Stimulated activated naive CD8-positive, alpha-beta T cell treated with anti-CD3 and anti-CD28 coated beads, Interleukin-15, Interleukin-2, amounts not matched to agents 100 ng/mL and 50 ng/mL, for 24 hours (primary cell): ENCODE measurements at regions not wholly inside any gene's neighbourhood (a gene's known extent, or its start where the extent isn't known, plus 50 kb on each side); places are given as distances from the start of the nearest gene placed in this dataset.

Experiments used
- H3K27ac Mint-ChIP-seq: one replicate; pipeline ENCODE4 v1.8.0; 2021; ENCODE audit warnings: mild to moderate bottlenecking, mixed read lengths
- H3K27me3 Mint-ChIP-seq: one replicate; pipeline ENCODE4 v1.8.0; 2021; ENCODE audit warnings: mixed read lengths
- H3K36me3 Mint-ChIP-seq: one replicate; pipeline ENCODE4 v1.8.0; 2021; ENCODE audit warnings: low read depth, mixed read lengths
- H3K4me1 Mint-ChIP-seq: one replicate; pipeline ENCODE4 v1.8.0; 2021; ENCODE audit warnings: low read depth, mixed read lengths
- H3K4me3 Mint-ChIP-seq: one replicate; pipeline ENCODE4 v1.8.0; 2021; ENCODE audit warnings: mild to moderate bottlenecking, mixed read lengths
- H3K9me3 Mint-ChIP-seq: one replicate; pipeline ENCODE4 v1.8.0; 2021; ENCODE audit warnings: mixed read lengths

DNA sequence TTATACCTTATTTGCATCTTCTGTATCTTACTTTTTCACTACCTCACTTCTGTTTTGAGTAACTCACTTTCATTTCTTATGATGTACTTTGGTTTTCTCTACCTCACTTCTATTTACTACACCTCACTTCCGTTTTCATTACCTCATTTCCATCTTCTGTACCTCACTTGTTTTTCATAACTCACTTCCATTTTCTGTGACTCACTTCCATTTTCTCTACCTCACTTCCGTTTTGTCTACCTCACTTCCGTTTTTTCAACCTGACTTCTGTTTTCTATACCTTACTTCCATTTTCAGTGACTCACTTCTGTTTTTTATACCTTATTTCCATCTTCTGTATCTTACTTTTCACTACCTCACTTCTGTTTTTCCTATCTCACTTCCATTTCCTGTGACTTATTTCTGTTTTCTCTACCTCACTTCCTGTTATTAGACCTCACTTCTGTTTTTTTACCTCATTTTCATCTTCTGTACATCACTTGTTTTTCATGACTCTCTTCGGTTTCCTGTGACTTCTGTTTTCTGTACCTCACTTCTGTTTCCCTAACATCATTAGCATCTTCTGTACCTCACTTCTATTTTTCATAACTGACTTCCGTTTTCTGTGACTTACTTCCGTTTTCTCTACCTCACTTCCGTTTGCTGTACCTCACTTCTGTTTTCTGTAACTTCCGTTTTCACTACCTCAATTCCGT, 493.1 kb upstream of the AKR1E2 start:
- no peaks in the 10 kb centered on the region for H3K9me3 Mint-ChIP-seq
- H3K27me3 Mint-ChIP-seq: no peaks in the 10 kb centered on the region
- no peak overlapping the region for H3K27ac Mint-ChIP-seq
- no peak overlapping the region for H3K4me3 Mint-ChIP-seq
- H3K36me3 Mint-ChIP-seq: no peaks in the 10 kb centered on the region
- no peaks in the 10 kb centered on the region for H3K4me1 Mint-ChIP-seq

DNA sequence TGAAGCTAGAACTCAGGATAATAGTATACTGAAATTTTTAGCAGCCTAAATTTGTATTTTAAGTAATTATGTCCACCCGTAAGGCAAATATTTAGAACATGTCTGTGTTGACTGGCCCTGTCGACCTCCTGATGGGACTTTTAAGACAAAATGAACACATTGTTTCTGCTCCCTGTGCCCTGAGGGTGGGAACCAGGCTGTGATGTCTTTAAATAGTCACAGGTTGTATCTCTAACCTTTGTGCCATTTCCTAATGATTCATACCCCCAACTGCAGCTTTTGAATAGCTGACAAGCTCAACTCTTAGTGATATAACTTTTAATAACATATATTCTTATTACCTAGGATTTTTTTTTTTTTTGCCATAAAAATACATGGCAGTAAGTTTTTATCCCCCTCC, 494.9 kb upstream of the AKR1E2 start:
- H3K4me3 Mint-ChIP-seq: no peak overlapping the region

DNA sequence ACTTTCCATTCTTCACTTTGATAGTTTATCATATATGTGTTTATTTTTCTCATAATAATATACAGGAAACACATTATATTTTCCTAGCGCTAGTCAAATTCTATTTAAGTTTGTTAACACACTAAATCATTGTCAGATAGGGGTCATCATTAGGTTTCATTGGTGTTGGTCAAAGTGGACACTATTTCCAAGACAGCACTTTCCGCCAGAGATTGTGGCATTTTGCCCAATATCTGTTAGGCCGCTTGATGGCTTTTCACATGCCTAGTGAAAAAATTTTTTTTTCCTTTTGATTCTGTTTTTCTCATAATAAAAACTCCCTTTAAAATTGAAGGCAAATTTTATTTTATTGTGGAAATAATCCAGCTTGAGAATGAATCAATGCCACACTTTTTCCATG, 495.4 kb upstream of the AKR1E2 start:
- H3K27ac Mint-ChIP-seq: no peak overlapping the region

More for the DNA sequence above, 494.9 kb upstream of the AKR1E2 start:
- Mint-ChIP-seq H3K27ac (no peak overlapping the region), H3K36me3 (no peaks in the 10 kb centered on the region), H3K4me1 (no peaks in the 10 kb centered on the region), H3K27me3 (no peaks in the 10 kb centered on the region), H3K9me3 (no peaks in the 10 kb centered on the region)

DNA sequence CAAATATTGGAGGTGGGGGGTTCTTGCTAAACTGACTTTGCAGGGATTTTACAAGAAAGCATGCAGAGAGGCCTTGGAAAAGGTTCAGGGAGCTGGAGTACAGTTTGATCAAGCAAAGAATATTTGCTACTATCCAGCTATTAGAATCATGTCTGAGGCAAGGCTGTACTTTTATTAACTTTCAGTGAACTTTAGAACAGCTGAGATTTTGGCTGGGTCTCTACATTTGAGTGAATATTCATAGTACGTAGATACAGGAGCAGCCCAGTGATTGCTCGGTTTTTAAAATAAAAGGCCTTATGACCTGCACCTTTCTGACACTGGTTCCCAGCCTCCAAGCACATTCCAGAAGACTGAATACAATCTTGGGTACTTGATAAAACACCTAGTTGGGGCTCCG, 496.8 kb upstream of the AKR1E2 start:
- Mint-ChIP-seq H3K4me3 (no peak overlapping the region), H3K9me3 (no peaks in the 10 kb centered on the region), H3K27ac (no peak overlapping the region), H3K27me3 (no peaks in the 10 kb centered on the region), H3K36me3 (no peaks in the 10 kb centered on the region), H3K4me1 (no peaks in the 10 kb centered on the region)

More for the DNA sequence above, 495.4 kb upstream of the AKR1E2 start:
- H3K4me1 Mint-ChIP-seq: no peaks in the 10 kb centered on the region
- no peaks in the 10 kb centered on the region for H3K36me3 Mint-ChIP-seq
- H3K9me3 Mint-ChIP-seq: no peaks in the 10 kb centered on the region
- no peaks in the 10 kb centered on the region for H3K27me3 Mint-ChIP-seq
- H3K4me3 Mint-ChIP-seq: no peak overlapping the region

DNA sequence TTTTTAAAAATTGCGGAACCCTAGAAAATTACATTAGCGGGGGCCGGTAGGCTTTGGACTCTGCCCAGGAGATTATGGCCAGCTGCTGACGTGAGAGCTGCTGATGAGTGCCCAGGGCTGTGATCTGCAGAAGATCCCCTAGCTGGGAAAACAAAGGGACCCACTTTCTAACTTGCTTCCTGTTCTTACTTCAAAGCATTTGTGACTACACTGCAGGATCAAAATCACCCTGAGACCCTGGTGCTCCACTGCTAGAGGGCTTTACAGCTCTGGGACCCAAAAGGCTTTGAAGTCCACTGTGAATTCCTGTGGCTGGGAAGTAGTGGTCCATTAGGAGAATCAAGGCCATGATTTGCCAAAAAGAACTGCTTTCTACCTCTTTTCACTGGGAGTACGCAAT, 499.4 kb upstream of the AKR1E2 start:
- H3K27ac Mint-ChIP-seq: no peak overlapping the region
- H3K36me3 Mint-ChIP-seq: no peaks in the 10 kb centered on the region
- no peaks in the 10 kb centered on the region for H3K9me3 Mint-ChIP-seq
- H3K4me3 Mint-ChIP-seq: no peak overlapping the region
- no peaks in the 10 kb centered on the region for H3K4me1 Mint-ChIP-seq
- peaks cover 4% of the 10 kb centered on the region for H3K27me3 Mint-ChIP-seq

DNA sequence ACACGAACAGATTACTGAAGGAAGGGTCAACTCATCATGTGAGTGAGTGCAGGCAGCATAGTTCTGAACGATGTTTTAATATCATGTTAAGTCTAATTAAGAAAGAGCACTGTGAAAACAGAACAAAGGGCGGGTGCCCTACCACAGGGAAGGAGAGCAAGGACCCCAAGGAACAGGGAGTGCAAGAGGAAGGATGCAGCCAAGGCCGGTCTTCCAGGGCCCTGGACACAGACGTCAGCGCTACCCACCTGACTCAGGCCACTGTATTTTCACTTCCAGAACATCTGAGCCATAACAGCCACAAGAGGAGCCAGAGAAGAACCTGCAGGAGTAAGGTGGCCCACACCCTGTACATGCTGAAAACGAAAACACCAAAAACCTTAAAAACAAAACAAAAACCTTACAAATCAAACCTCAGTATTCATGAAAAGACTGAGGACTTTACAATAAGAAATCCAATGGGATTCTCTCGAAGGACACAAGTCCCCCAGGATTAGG, 506.1 kb upstream of the AKR1E2 start:
- Mint-ChIP-seq H3K4me3 (no peak overlapping the region), H3K9me3 (no peaks in the 10 kb centered on the region), H3K36me3 (no peaks in the 10 kb centered on the region), H3K27ac (no peak overlapping the region), H3K4me1 (no peaks in the 10 kb centered on the region), H3K27me3 (peaks cover 9% of the 10 kb centered on the region)

DNA sequence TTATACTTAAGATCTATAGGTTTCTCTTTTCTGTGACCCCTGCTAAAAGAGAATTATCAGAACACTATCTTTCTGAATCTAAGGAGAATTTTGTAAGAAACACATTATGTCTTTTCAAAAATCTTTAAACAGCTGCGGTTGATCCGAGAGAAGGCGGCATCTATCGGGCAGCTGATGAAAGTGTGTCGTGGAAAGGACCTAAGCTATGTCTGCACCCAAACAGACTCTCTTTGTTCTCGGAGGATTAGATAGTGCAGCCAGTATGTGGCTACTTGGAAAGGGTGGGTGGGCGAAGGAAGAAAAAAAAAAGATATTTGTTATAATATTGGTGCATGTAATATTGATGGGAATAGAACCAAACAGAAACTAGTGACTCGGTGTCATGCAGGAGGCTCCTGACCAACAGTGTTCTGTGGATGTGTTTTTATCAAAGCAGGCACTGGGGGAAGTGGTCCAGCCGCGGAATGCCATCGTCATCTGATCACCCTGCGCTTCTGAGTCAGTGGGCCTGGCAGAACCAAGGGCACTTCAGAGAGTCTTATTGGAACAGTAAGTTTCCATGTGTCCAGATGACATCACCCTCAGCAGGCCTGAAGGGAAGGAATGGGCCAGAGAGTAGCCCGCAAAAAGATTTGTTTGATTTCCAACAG, 509.7 kb upstream of the AKR1E2 start:
- Mint-ChIP-seq H3K27ac (no peak overlapping the region), H3K9me3 (no peaks in the 10 kb centered on the region), H3K4me3 (no peak overlapping the region), H3K4me1 (no peaks in the 10 kb centered on the region), H3K27me3 (peaks cover 9% of the 10 kb centered on the region), H3K36me3 (no peaks in the 10 kb centered on the region)

DNA sequence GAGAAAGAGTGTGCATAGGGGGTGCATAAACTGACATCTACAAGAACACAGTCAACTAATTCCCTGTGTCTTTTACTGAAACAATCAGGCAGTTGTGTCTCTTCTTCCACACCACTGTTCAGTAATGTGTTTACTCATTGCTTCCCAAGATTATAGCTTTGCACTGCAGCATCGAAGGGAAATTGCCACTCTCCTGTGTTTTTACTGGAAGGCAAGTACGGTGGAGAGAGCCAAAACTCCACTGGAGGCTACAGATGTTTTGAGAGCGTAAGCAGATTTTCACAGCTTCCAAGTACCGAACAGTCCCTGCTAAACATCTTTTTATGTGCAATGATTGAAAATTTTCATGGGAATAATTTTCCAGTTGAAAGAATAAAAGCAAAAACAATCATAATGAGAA, 510.5 kb upstream of the AKR1E2 start:
- H3K9me3 Mint-ChIP-seq: no peaks in the 10 kb centered on the region
- H3K4me1 Mint-ChIP-seq: no peaks in the 10 kb centered on the region
- H3K4me3 Mint-ChIP-seq: no peak overlapping the region
- no peaks in the 10 kb centered on the region for H3K36me3 Mint-ChIP-seq
- H3K27me3 Mint-ChIP-seq: peaks cover 9% of the 10 kb centered on the region
- H3K27ac Mint-ChIP-seq: no peak overlapping the region

DNA sequence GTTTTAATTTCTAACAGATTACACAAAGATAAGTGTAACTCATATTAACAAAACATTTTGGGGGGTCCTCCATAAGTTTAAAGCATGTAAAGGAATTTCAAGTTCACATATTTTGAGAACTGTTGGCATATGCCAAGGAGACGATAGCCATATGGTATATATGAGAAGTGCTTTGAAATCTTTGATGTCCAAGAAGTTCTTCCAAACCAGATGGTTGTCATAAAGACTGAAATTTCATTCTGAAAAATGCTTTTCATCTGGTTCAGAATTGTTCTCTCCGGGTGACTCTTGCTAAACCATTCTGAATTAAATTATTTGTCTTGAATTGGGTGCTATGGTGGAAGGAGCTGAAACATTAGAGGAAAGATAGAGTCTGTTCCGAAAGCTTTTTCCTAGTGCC, 513.0 kb upstream of the AKR1E2 start:
- H3K27ac Mint-ChIP-seq: no peak overlapping the region
- no peak overlapping the region for H3K4me3 Mint-ChIP-seq
- H3K27me3 Mint-ChIP-seq: peaks cover 14% of the 10 kb centered on the region
- H3K4me1 Mint-ChIP-seq: no peaks in the 10 kb centered on the region
- no peaks in the 10 kb centered on the region for H3K9me3 Mint-ChIP-seq
- no peaks in the 10 kb centered on the region for H3K36me3 Mint-ChIP-seq

DNA sequence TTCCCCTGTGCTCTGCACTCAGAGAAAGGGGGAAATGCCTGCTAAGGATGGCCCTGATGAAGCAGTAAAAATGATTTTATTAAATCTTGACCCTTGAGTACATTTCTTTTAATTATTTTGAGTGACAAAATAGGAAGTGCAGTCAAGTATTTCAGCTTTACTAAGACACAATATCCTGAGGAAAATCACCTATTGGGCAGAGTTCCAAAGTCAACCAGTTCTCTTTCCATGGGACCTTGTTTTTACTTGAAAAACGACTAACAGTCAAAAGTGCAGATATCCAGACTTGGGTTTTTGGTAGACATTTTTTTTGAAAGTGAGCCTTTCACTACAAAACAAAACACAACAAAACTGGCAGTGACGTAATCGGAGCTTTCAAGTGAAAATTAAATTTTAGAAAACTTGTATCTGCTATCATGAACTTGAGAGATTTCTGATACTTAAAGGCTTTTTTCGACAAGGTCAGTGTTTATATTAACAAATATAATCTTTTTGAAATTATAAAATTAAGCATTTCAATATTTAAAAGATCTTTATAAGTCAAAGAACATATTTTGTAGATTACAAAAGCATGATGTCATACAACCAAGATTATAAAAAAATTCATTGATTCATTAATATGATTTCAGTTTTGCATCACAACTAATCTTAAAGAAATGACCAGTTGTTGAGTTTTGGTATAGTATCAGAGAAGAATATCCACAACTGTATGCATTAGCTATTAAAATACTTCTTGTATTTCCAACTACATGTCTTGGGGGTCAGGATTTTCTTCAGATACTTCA, 513.8 kb upstream of the AKR1E2 start:
- Mint-ChIP-seq H3K27ac (no peak overlapping the region), H3K36me3 (no peaks in the 10 kb centered on the region), H3K9me3 (no peaks in the 10 kb centered on the region), H3K4me1 (no peaks in the 10 kb centered on the region), H3K27me3 (peaks cover 14% of the 10 kb centered on the region), H3K4me3 (no peak overlapping the region)

DNA sequence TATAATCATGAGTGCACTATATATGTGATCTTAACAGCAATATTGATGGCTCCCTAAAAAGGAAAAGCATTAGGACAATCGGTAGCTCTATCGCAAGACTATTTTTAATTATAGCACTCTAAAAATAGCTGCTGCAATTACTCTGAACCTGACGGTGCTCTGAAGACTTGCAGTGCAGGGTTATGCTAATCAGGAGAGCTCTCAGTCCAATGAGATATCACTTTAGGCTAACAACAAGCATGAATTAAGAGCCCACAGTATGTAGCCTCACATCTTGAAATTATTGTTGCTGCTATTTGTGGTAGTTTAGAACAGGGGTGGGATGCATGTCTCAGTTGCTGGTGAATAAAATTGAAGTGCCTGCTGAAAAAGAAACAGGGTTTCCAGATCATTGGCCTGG, 515.8 kb upstream of the AKR1E2 start:
- no peak overlapping the region for H3K4me3 Mint-ChIP-seq
- H3K27ac Mint-ChIP-seq: no peak overlapping the region
- no peaks in the 10 kb centered on the region for H3K36me3 Mint-ChIP-seq
- H3K9me3 Mint-ChIP-seq: no peaks in the 10 kb centered on the region
- H3K27me3 Mint-ChIP-seq: peaks cover 10% of the 10 kb centered on the region
- H3K4me1 Mint-ChIP-seq: no peaks in the 10 kb centered on the region

DNA sequence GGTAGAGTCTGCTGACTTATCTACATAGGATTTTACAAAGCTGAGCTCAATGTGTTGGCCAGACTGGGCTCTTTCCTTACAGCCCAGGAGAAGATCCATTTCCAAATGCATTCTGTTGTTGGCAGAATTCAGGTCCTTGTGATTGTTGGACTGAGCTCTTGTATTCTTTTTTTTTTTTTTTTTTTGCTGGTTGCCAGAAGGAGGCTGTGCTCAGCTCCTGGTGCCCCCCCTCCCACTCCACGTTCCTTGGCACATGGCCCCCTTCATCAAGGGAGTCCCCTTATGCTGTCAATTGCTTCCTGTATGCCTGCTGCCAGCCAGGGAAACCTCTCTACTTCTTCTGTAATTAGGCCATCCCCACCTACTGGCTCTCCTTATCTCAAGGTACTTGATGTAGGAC, 518.1 kb upstream of the AKR1E2 start:
- Mint-ChIP-seq H3K9me3 (no peaks in the 10 kb centered on the region), H3K36me3 (no peaks in the 10 kb centered on the region), H3K27me3 (peaks cover 12% of the 10 kb centered on the region), H3K27ac (no peak overlapping the region), H3K4me3 (no peak overlapping the region), H3K4me1 (no peaks in the 10 kb centered on the region)

DNA sequence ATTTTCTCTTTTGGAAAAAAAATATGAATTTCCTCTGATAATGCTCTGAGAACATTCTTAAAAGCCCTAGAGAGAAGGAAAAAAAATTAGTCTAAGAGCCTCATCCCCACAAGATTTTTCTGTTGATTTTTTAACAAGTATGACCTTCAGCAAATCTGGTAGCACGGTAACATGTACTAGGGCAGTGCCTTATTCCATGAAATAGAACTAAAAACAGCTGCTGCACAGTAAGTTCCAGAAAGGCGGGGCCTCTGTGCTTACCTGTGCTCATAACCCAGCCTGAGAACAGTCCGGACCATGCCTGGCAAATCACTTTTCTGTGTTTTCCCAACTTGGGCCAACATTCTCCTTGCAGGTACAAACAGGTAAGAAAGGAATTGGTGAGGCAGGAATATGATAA, 519.1 kb upstream of the AKR1E2 start:
- Mint-ChIP-seq H3K36me3 (no peaks in the 10 kb centered on the region), H3K27me3 (peaks cover 12% of the 10 kb centered on the region), H3K4me3 (no peak overlapping the region), H3K9me3 (no peaks in the 10 kb centered on the region), H3K27ac (peak overlapping the region; percentile 19), H3K4me1 (no peaks in the 10 kb centered on the region)

DNA sequence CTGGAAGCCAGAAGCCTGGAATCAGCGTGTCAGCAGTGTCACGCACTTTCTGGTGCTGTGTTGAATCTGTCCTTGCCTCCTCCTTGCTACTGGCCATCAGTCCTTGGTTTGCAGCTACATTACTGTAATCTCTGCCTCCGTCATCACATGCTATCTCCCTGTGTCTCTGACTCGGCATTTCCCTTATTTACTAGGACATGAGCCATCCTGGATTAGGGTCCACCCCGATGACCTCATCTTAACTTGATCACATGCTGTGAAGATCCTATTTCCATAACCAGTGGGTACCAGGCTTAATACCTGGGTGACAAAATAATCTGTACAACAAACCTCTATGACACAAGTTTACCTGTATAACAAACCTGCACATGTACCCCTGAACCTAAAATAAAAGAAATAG, 518.0 kb upstream of the KLF6 start:
- H3K36me3 Mint-ChIP-seq: no peaks in the 10 kb centered on the region
- H3K27ac Mint-ChIP-seq: no peak overlapping the region
- H3K4me3 Mint-ChIP-seq: no peak overlapping the region
- H3K27me3 Mint-ChIP-seq: peaks cover 7% of the 10 kb centered on the region
- H3K4me1 Mint-ChIP-seq: no peaks in the 10 kb centered on the region
- H3K9me3 Mint-ChIP-seq: no peaks in the 10 kb centered on the region

DNA sequence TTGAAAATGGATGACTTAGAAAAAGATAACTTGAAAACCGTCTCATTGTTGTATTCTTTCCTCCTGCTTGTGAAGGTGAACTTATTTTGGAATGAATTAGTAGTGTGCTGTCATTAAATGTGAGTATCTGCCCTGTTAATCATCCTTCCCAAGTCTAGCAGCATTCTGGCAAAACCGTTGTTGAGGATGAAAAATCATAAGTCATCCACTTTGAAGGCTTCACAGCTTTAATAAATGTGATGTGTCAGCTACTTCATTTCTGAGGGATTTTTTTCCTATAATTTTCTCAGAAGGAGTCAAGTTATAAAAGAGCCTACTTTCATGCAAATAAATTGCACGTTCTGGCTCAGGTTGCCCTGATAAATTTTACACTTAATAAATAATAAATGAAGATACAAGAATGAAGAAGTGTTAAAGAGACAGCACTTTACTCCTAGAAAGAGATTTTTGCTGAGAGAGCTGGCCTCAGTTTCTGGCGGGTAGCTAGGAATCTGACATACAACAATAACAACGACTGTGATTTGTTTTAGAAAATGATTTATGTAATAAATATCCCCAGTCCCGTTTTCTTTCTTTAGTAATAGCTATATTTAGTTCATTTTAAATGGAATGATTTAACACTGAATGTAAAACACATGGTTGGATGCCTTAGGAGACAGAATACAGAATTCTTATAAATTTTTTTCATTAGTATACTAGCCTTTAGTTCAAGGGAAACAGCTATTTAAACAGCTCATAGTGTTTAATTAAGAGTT, 516.5 kb upstream of the KLF6 start:
- no peak overlapping the region for H3K27ac Mint-ChIP-seq
- H3K9me3 Mint-ChIP-seq: no peaks in the 10 kb centered on the region
- peaks cover 7% of the 10 kb centered on the region for H3K27me3 Mint-ChIP-seq
- H3K36me3 Mint-ChIP-seq: no peaks in the 10 kb centered on the region
- no peaks in the 10 kb centered on the region for H3K4me1 Mint-ChIP-seq
- H3K4me3 Mint-ChIP-seq: no peak overlapping the region
